SU-DHL-6 (cell line): ENCODE measurements at regions not wholly inside any gene's neighbourhood (a gene's known extent, or its start where the extent isn't known, plus 50 kb on each side); places are given as distances from the start of the nearest gene placed in this dataset.
"Not testable (repeated sequence)": the region's sequence is repeated elsewhere in the genome, so short reads cannot be mapped to it uniquely, and the experiment has no call there.

Experiments used
- H2AFZ ChIP-seq: fragments of 200-600 bp; sonication (generic); 2 replicates; pipeline ENCODE4 v1.6.1; 2014; ENCODE audit warnings: low read depth, mild to moderate bottlenecking, moderate library complexity, mixed read lengths, antibody characterized with exemption, low read length; ENCODE audit not compliant: severe bottlenecking
- H3F3A ChIP-seq: fragments of 200-600 bp; shearing (Covaris generic); 2 replicates; pipeline ENCODE4 v1.6.0; 2016; ENCODE audit warnings: antibody characterized with exemption, mild to moderate bottlenecking; ENCODE audit not compliant: insufficient read depth
- H3K27ac ChIP-seq: fragments of 200-600 bp; sonication (generic); 2 replicates; pipeline ENCODE4 v1.5.1; 2016; ENCODE audit warnings: low read depth, mild to moderate bottlenecking, low read length, moderate library complexity, mixed read lengths
- H3K27me3 ChIP-seq: fragments of 200-600 bp; sonication (generic), shearing (Covaris generic); 2 replicates; pipeline ENCODE4 v1.6.0; 2014; ENCODE audit warnings: mild to moderate bottlenecking, low read length
- H3K36me3 ChIP-seq: fragments of 200-600 bp; sonication (generic); 2 replicates; pipeline ENCODE4 v1.6.1; 2014; ENCODE audit warnings: mild to moderate bottlenecking, low read length, mixed read lengths
- H3K4me2 ChIP-seq: fragments of 300-600, 200-600 bp; shearing (Covaris generic), sonication (generic); 2 replicates; pipeline ENCODE4 v1.6.0; 2014; ENCODE audit warnings: low read length, low read depth, mild to moderate bottlenecking; ENCODE audit not compliant: poor library complexity, severe bottlenecking
- H3K4me3 ChIP-seq: fragments of 200-600 bp; sonication (generic); 2 replicates; pipeline ENCODE4 v1.5.1; 2014; ENCODE audit warnings: antibody characterized with exemption, low read length, mild to moderate bottlenecking, mixed read lengths; ENCODE audit not compliant: insufficient read depth, poor library complexity, severe bottlenecking
- H3K79me2 ChIP-seq: fragments of 200-600 bp; sonication (generic); 2 replicates; pipeline ENCODE4 v1.6.1; 2014; ENCODE audit warnings: mild to moderate bottlenecking, low read length, moderate library complexity; ENCODE audit not compliant: insufficient read depth
- H3K9ac ChIP-seq: fragments of 200-600 bp; sonication (generic); 2 replicates; pipeline ENCODE4 v1.7.0; 2014; ENCODE audit warnings: mild to moderate bottlenecking, low read length
- H3K9me2 ChIP-seq: fragments of 200-600 bp; sonication (generic); replicated peaks from 2 replicates; pipeline ENCODE4 v1.6.1; 2014; ENCODE audit warnings: low read length; ENCODE audit not compliant: insufficient read depth
- H3K9me3 ChIP-seq: fragments of 200-600 bp; sonication (generic); 2 replicates; pipeline ENCODE4 v1.6.1; 2014; ENCODE audit warnings: low read length, mixed read lengths; ENCODE audit not compliant: insufficient read depth
- H4K20me1 ChIP-seq: fragments of 200-600 bp; sonication (generic); 2 replicates; pipeline ENCODE4 v1.6.1; 2014; ENCODE audit warnings: low read depth, mild to moderate bottlenecking, antibody characterized with exemption, low read length, moderate library complexity, mixed read lengths
- CTCF ChIP-seq: fragments of 200-600 bp; sonication (generic); IDR thresholded peaks from one replicate; pipeline ENCODE4 v1.5.1; 2017; ENCODE audit warnings: antibody characterized with exemption, mild to moderate bottlenecking, low read length, moderate library complexity; ENCODE audit not compliant: insufficient read depth, poor library complexity, severe bottlenecking
- EZH2phosphoT487 ChIP-seq: fragments of 200-600 bp; sonication (generic), shearing (Covaris generic); conservative IDR thresholded peaks from 2 replicates; pipeline ENCODE4 v1.6.1; 2018; ENCODE audit warnings: mild to moderate bottlenecking, antibody characterized with exemption, low read length, moderate library complexity, mixed read lengths

- TF ChIP-seq CTCF: no peak
- no peak for TF ChIP-seq EZH2phosphoT487
- Histone ChIP-seq H3K79me2 (no peaks in the 10 kb centered on the region), H2AFZ (no peak overlapping the region), H3K9me2 (no peaks in the 10 kb centered on the region), H3K27ac (no peak overlapping the region), H3K4me2 (no peak overlapping the region), H3K27me3 (no peaks in the 10 kb centered on the region), H3K9ac (no peak overlapping the region), H3F3A (no peaks in the 10 kb centered on the region), H3K9me3 (no peaks in the 10 kb centered on the region), H3K4me3 (no peak overlapping the region), H4K20me1 (no peaks in the 10 kb centered on the region), H3K36me3 (no peaks in the 10 kb centered on the region)
Observed at GRCh38 chr6:21729431-21729830, 135.9 kb downstream of the SOX4 start.

- Histone ChIP-seq H3F3A (no peaks in the 10 kb centered on the region), H3K27me3 (no peaks in the 10 kb centered on the region), H3K9ac (no peak overlapping the region), H3K4me2 (no peak overlapping the region), H2AFZ (no peak overlapping the region), H3K9me2 (no peaks in the 10 kb centered on the region), H3K79me2 (no peaks in the 10 kb centered on the region), H4K20me1 (no peaks in the 10 kb centered on the region), H3K36me3 (no peaks in the 10 kb centered on the region), H3K4me3 (no peak overlapping the region), H3K9me3 (no peaks in the 10 kb centered on the region), H3K27ac (no peak overlapping the region)
- TF ChIP-seq CTCF (no peak), EZH2phosphoT487 (no peak)
Observed at GRCh38 chr6:21730533-21730932, 137.0 kb downstream of the SOX4 start.

GRCh38 chr6:21731411-21732031 lies 138.0 kb downstream of the SOX4 start:
- Histone ChIP-seq H2AFZ (no peak overlapping the region), H4K20me1 (no peaks in the 10 kb centered on the region), H3K4me2 (no peak overlapping the region), H3K9me3 (no peaks in the 10 kb centered on the region), H3K27me3 (no peaks in the 10 kb centered on the region), H3K4me3 (no peak overlapping the region), H3K27ac (no peak overlapping the region), H3F3A (no peaks in the 10 kb centered on the region), H3K36me3 (no peaks in the 10 kb centered on the region), H3K9me2 (no peaks in the 10 kb centered on the region), H3K9ac (no peak overlapping the region), H3K79me2 (no peaks in the 10 kb centered on the region)
- TF ChIP-seq EZH2phosphoT487 (no peak), CTCF (no peak)

- not testable (repeated sequence) for H3F3A ChIP-seq, H3K4me2 ChIP-seq, H2AFZ ChIP-seq, H3K79me2 ChIP-seq, H3K9me2 ChIP-seq, H3K9ac ChIP-seq, H3K27ac ChIP-seq, H3K27me3 ChIP-seq, H4K20me1 ChIP-seq, H3K9me3 ChIP-seq, H3K4me3 ChIP-seq, H3K36me3 ChIP-seq
Observed at GRCh38 chr6:21732032-21732730, 138.6 kb downstream of the SOX4 start.
